ENCODE measurements at regions not wholly inside any gene's neighbourhood (a gene's known extent, or its start where the extent isn't known, plus 50 kb on each side); places are given as distances from the start of the nearest gene placed in this dataset.

DNA sequence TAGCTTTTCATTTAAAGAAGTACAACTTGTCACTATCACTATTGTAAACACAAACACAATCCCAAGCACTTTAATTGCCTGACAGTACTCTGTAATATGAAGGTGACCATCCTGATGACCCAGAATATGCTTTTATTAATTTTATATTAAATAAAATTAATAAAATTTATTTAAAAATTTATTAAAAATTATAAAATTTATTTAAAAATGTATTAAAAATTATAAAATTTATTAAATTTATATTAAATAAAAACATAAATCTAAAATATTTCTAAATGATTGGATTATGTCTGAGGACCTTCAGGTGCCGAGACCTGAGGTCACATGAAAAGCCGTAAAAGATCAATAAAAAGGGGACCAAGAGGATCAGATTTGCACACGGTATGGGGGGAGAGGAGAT lies 229.8 kb upstream of the KIRREL3 start:
- DNase-seq (ENCODE audit: low spot score) = no peak

DNA sequence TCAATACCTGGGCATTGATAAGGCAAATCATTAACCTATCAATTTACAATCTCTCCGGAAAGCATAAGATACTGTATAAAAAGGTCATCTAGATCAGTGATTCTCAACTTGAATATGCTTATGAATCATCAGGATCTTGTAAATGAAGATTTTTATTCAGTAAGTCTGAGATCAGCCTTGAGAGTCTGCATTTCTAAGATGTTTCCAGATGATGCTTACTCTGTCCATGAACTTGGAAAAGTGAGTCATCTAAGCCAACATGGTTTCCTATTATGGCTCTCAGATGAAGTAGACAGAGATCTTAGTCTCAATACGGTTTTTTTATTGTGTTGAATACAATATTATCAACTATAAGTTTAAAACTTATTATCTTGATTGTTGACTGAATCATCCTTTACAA lies 226.4 kb upstream of the KIRREL3 start:
- no peak for DNase-seq (ENCODE audit: low spot score)

GRCh38 chr11:127226380-127226779 lies 225.8 kb upstream of the KIRREL3 start:
- no peak for DNase-seq (ENCODE audit: low spot score)

GRCh38 chr11:127225619-127226018 lies 225.0 kb upstream of the KIRREL3 start:
- no peak for DNase-seq (ENCODE audit: low spot score)

DNA sequence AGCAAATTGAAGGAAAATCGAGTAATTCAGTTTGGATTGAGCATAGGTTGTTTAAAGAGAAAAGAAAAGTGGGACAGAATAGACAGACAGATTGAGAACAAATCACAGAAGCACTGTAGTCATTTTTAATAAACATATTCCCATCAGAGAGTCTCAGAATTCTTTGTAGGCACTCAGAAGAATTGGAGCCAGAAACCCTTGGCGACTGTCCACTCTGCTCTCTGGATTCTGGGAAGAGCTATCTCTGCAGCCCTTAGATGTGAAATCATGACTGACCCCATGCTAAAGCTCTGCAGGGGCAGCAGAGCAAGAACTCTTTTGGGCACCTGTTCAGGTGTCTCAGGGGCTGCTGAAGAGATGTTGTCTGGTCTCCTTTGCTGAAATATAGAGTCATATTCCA lies 223.7 kb upstream of the KIRREL3 start:
- DNase-seq (ENCODE audit: low spot score) = no peak

DNA sequence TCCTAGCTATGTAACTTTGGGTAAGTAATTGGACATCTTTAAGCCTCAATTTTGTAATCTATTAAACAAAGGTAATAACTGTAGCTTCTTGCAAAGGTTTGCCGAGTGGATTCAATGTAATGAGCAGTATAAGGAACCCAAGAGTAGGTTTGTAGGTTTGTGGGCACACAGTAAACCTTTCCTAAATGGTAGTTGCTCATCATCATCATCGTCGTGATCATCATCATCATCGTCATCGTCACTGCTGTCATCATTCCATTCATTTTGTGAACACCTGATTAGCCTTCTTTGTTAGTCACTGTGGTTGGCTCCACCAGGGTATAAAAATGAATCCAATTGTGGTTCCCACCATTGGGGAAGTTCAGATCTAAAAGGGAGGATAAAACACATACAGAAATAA lies 223.1 kb upstream of the KIRREL3 start:
- DNase-seq (ENCODE audit: low spot score) = no peak

DNA sequence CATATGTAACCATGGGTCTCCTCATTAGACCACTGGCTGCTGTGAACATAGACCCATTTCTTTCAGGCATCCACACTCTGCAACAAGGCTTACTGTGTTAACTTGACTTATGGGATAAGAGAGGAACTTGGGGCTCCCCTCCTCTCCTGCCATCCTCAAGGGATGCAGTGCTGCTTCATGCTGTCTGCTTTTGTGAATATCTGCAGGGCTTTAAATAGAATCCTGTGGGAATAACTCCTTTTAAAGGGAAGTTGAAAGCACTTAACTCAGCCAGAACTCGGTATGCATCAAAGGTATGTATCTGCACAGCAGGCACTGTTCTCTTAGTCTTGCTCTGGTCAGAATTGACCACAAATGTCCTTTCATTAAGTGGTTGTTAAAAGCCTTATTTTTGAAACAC lies 222.5 kb upstream of the KIRREL3 start:
- DNase-seq (ENCODE audit: low spot score) = no peak

- DNase-seq (ENCODE audit: low spot score) = no peak
These were observed 219.1 kb upstream of the KIRREL3 start for GRCh38 chr11:127219704-127220103.

- DNase-seq (ENCODE audit: low spot score) = no peak
These were observed 217.7 kb upstream of the KIRREL3 start for GRCh38 chr11:127218275-127218608.

GRCh38 chr11:127217452-127218274 lies 217.1 kb upstream of the KIRREL3 start:
- DNase-seq (ENCODE audit: low spot score) = no peak

DNA sequence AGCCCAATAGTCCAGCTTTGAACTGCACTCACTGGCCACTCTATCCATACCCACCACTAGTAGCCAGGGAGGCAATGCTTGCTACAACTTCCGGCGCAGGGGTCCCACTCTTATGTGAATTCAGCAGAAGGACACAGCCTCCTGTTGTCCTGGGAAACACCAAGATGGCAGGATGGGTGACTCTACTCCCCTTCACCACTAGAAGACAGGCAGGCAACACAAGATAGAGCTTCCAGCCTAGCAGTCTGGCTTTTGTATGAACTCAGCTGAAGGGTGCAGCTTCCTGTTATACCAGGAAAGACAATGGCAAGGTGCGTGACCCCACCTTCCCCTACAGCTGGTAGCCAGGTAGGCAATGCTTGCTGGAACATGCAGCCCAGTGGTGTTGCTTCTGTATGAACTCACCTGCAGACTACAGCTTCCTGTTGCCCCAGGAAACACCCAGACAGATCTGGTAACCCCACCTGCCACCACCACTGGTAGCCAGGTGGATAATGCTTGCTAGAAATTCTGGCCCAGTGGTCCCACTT lies 205.2 kb upstream of the KIRREL3 start:
- DNase-seq (ENCODE audit: low spot score) = no peak

DNA sequence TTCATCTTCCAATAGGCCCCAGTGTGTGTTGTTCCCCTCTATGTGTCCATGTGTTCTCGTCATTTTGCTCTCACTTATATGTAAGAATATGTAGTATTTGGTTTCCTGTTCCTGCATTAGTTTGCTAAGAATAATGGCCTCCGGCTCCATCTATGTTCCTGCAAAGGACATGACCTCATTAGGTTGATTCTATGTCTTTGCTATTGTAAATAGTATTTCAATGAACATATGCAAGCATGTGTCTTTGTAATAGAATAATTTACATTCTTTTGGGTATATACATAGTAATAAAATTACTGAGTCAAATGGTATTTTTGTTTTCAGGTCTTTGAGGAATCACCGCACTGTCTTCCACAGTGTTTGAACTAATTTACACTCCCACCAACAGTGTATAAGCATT lies 202.9 kb upstream of the KIRREL3 start:
- DNase-seq (ENCODE audit: low spot score) = no peak

- no peak for DNase-seq (ENCODE audit: low spot score)
These were observed 201.5 kb upstream of the KIRREL3 start for GRCh38 chr11:127202105-127202504.

DNA sequence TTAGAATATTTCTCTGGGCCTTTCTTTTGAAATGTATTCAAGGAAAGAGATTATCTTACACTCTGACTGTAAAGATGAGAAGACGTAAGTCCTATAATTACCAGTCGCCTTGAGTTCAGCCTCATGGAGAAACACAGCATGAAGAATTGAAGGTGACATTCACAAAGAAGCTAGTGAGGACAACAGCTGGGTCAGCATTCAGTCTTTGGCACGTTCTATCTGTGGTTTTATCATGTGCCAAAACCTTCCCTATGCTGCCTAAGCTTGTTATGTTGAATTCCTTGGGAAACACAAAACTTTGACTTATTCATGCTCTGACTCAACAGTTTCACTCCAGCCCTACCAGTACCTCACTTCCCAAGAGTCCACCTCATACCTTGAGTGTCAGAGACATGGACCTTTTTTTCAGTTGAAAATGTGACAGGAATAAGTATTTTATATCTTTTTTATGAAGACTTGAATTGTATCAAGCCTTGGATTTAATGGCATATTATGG lies 198.8 kb upstream of the KIRREL3 start:
- no peak for DNase-seq (ENCODE audit: low spot score)

GRCh38 chr11:127195501-127196120 lies 195.0 kb upstream of the KIRREL3 start:
- no peak for DNase-seq (ENCODE audit: low spot score)

GRCh38 chr11:127194521-127194920 lies 194.0 kb upstream of the KIRREL3 start:
- no peak for DNase-seq (ENCODE audit: low spot score)

DNA sequence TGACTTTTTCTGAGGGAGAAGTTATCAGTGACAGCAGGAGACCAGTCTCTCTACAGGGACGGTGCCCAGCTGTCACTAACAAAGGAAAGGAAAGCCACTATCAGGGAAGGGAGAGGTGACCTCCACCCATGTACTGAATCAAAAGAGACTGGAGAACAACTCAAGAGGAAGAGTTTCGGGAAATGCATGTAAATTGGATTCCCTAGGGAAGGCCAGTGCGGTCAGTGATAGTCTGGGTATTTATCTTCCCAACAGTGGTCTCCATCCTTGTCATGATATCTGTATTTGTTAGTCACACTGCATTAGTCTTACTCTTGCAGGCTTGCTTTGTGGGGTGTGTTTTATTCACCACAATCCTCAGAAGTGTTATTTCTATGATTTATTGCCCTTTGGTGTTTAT lies 193.4 kb upstream of the KIRREL3 start:
- no peak for DNase-seq (ENCODE audit: low spot score)

DNA sequence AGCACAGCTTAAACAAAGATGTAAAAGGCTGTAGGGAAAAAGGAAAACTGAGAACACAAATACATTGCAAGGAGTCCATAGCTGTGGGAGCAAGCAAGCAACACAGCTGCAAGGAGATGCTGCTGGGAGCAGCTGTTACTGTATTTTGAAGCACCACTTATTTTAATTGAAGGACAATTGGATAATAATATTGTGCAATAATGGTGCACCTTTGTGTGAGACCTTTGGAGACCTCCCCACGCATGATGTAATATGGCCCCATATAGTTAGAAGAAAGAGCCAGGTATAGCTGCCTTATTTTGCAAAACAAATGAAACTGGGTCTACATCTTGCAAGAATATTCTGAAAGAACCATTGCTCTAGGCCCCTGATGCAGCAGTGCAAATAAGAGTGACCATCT lies 191.1 kb upstream of the KIRREL3 start:
- DNase-seq (ENCODE audit: low spot score) = no peak

DNA sequence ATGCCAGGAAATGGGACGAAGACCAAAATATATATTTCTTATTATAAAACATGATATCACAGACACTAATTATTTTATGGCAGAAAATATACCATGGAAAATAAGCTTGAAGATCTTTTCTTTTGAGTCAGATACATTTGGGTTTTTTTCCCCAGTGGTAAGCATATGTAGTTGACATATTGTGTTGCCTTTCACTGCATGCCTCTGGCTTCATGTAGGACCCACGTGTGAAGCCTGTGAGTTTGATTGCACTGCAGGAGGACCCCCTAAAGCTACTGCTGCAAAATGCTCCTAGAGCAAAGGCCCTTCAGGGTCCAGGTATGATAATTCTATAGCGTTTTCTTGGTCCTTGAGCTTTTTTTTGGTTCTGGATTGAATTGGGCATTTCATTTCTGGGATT lies 190.7 kb upstream of the KIRREL3 start:
- no peak for DNase-seq (ENCODE audit: low spot score)

DNA sequence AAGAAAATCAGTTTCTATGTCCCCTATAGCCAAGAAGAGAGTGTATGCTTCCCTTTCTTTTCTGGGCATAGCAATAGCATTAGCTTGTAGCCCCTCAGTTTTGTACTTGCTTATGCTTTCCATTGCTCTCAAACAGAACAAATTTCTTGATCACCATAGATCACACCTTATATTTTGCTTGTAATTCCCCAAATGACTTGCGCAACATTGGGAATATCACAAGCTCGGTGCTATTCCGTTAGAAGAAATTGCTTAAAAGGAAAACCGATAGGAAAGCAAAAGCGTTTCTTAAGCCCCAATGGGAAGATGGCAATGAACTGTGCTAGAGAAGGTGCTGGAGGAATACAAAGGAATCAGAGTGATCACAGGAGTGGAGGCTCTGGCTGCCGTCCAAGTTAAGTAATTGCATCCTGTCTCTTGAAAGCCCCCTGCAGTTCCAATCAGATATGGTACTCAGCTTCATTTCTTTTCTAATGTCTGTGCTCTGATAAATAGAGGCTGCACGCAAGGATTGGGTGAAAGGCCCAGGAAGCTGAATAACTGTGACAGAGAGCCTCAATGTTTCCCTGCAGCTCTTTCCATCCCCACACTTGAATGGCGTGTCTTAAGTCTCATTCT lies 182.1 kb upstream of the KIRREL3 start:
- no peak for DNase-seq (ENCODE audit: low spot score)

DNA sequence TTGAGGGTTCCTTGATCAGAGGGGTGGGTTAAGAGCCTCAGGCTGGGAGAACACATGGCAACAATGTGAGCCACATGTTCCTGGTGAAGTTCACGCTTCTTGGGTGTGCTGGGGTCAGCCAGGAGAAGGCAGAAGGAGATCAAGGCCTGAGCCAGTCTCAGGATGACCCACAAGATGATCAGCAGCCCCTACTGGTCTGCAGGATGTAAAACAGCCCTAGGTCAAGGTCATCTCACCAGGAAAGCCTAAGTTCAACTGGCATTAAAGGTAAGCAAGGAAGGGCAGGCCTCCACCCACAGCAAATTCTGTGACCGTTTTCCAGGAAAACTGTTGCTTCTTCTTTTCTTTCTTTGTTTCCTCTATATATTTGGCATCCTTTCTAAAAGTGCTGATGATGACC lies 156.7 kb upstream of the KIRREL3 start:
- no peak for DNase-seq (ENCODE audit: low spot score)

DNA sequence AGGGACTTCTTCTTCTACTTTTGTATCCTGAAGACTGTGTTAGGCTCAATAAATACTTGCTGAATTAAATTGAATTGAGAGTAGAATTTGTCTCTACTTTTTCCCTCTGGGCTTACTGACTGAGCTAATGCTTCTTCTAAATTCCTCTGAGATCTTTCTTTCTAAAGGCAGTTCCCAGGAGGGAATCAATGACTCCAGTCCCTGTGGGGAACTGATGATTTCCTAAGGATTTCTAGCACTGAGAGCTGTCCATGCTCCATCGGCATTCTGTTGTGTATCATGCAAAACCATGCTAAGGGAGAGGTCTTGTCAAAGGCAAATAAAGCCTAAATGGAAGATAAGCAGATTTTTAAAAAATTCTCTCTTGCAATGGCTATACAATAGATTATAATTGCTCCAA lies 148.8 kb upstream of the KIRREL3 start:
- no peak for DNase-seq (ENCODE audit: low spot score)

- no peak for DNase-seq (ENCODE audit: low spot score)
These were observed 142.7 kb upstream of the KIRREL3 start for GRCh38 chr11:127143251-127143650.
